GM10266 (cell line): ENCODE measurements at regions not wholly inside any gene's neighbourhood (a gene's known extent, or its start where the extent isn't known, plus 50 kb on each side); places are given as distances from the start of the nearest gene placed in this dataset.

Experiments
- DNase-seq: peaks from one replicate; pipeline ENCODE4 v3.0.0; 2012; ENCODE audit errors: extremely low spot score
- CTCF ChIP-seq: IDR thresholded peaks from 2 replicates; pipeline ENCODE4 v1.5.1; 2012; ENCODE audit warnings: mild to moderate bottlenecking, low read depth; ENCODE audit not compliant: control insufficient read depth, insufficient read depth; ENCODE audit errors: missing control alignments

- TF ChIP-seq CTCF, result no peak
- DNase-seq, result no peak
These were observed 415.6 kb upstream of the TPM1 start for GRCh38 chr15:62626903-62627302.

- no peak for TF ChIP-seq CTCF
- DNase-seq, result no peak
These were observed 411.3 kb upstream of the TPM1 start for GRCh38 chr15:62631076-62631724.

GRCh38 chr15:62636823-62637573 is 405.5 kb upstream of the TPM1 start:
- no peak for DNase-seq
- no peak for TF ChIP-seq CTCF

GRCh38 chr15:62637574-62637897 is 405.0 kb upstream of the TPM1 start:
- no peak for DNase-seq
- no peak for TF ChIP-seq CTCF

- no peak for DNase-seq
- no peak for TF ChIP-seq CTCF
These were observed 404.5 kb upstream of the TPM1 start for GRCh38 chr15:62637950-62638619.

- TF ChIP-seq CTCF, result no peak
- no peak for DNase-seq
These were observed 403.1 kb upstream of the TPM1 start for GRCh38 chr15:62639432-62639831.
